SK-N-SH (cell line): ENCODE measurements at regions not wholly inside any gene's neighbourhood (a gene's known extent, or its start where the extent isn't known, plus 50 kb on each side); places are given as distances from the start of the nearest gene placed in this dataset.

Experiments
- CTCF ChIA-PET: fragments of 300-600, 350-600 bp; formaldehyde crosslinking; extraction: SDS; loops from one replicate; lab custom pipeline; 2021; lab: Yijun Ruan, JAX
- POLR2A ChIA-PET: fragments of 350-600 bp; sonication (Branson Sonifier 250); formaldehyde crosslinking; extraction: SDS; loops from one replicate; lab custom pipeline; 2020; ENCODE audit warnings: antibody characterized with exemption, inconsistent platforms; lab: Yijun Ruan, JAX
- DNase-seq: peaks from one replicate; pipeline ENCODE4 v3.0.0; 2012
- H2AFZ ChIP-seq: fragments of 200-600 bp; sonication (generic); 2 replicates; pipeline ENCODE4 v1.8.1; 2016; ENCODE audit warnings: antibody characterized with exemption, mild to moderate bottlenecking, low read depth
- H3F3A ChIP-seq: fragments of 200-600 bp; sonication (generic); replicated peaks from 2 replicates; pipeline ENCODE3; 2016; ENCODE audit warnings: antibody characterized with exemption, mild to moderate bottlenecking; ENCODE audit not compliant: insufficient read depth
- H3K27ac ChIP-seq, 2 experiments: fragments of 200-500 bp in 1 of 2; fragments of 200-600 bp in 1 of 2; sonication (Bioruptor generic) in 1 of 2; sonication (generic), shearing (Covaris generic) in 1 of 2; 2 replicates each; pipeline versions ENCODE4 v1.5.1 to v1.6.1; 2014 to 2016; ENCODE audit warnings: low read depth in 2 of 2, inconsistent platforms in 1 of 2, low read length in 1 of 2, mild to moderate bottlenecking in 1 of 2, mixed read lengths in 1 of 2
- H3K27me3 ChIP-seq: fragments of 200-600 bp; sonication (generic), shearing (Covaris generic); 2 replicates; pipeline ENCODE4 v1.6.1; 2016; ENCODE audit warnings: mixed run types; ENCODE audit not compliant: insufficient read depth
- H3K36me3 ChIP-seq, 2 experiments: fragments of 200-500 bp in 1 of 2; fragments of 200-600 bp in 1 of 2; sonication (Bioruptor generic) in 1 of 2; sonication (generic) in 1 of 2; replicated peaks in 1 of 2; 2 replicates each; pipeline versions ENCODE3 to v1.5.1; 2014 to 2016; ENCODE audit warnings: low read length in 1 of 2, mild to moderate bottlenecking in 1 of 2; ENCODE audit not compliant: insufficient read depth in 2 of 2, control insufficient read depth in 1 of 2
- H3K4me1 ChIP-seq, 2 experiments: fragments of 200-500 bp in 1 of 2; fragments of 200-600 bp in 1 of 2; sonication (Bioruptor generic) in 1 of 2; sonication (generic), shearing (Covaris generic) in 1 of 2; 2 replicates each; pipeline versions ENCODE4 v1.5.1 to v1.6.1; 2014 to 2016; ENCODE audit warnings: low read depth in 1 of 2, low read length in 1 of 2, mixed run types in 1 of 2; ENCODE audit not compliant: insufficient read depth in 2 of 2, control insufficient read depth in 1 of 2
- H3K4me2 ChIP-seq: fragments of 200-600 bp; sonication (generic), shearing (Covaris generic); 2 replicates; pipeline ENCODE4 v1.6.1; 2017; ENCODE audit warnings: mixed run types
- H3K4me3 ChIP-seq, 2 experiments: fragments of 200-500 bp in 1 of 2; fragments of 200-600 bp in 1 of 2; sonication (Bioruptor generic) in 1 of 2; sonication (generic), shearing (Covaris generic) in 1 of 2; 2 replicates each; pipeline versions ENCODE4 v1.5.1 to v1.8.1; 2014 to 2016; ENCODE audit warnings: low read depth in 2 of 2, inconsistent platforms in 1 of 2, low read length in 1 of 2, mild to moderate bottlenecking in 1 of 2, mixed read lengths in 1 of 2, moderate library complexity in 1 of 2
- H3K79me2 ChIP-seq: fragments of 200-600 bp; sonication (generic); 2 replicates; pipeline ENCODE4 v1.8.1; 2017; ENCODE audit warnings: mild to moderate bottlenecking; ENCODE audit not compliant: insufficient read depth
- H3K9ac ChIP-seq: fragments of 200-600 bp; sonication (generic); 2 replicates; pipeline ENCODE4 v1.6.1; 2017; ENCODE audit warnings: mixed run types
- H3K9me2 ChIP-seq: fragments of 200-600 bp; sonication (generic); 2 replicates; pipeline ENCODE4 v1.6.1; 2017; ENCODE audit warnings: mixed run types
- H3K9me3 ChIP-seq: fragments of 200-600 bp; sonication (generic); 2 replicates; pipeline ENCODE4 v1.6.1; 2017; ENCODE audit warnings: mixed run types, mild to moderate bottlenecking, moderate library complexity
- H4K20me1 ChIP-seq: fragments of 200-600 bp; sonication (generic); 2 replicates; pipeline ENCODE4 v1.6.1; 2017; ENCODE audit warnings: mild to moderate bottlenecking, mixed run types; ENCODE audit not compliant: insufficient read depth
- FOSL2 ChIP-seq: IDR thresholded peaks from 2 replicates; pipeline ENCODE4 v1.4.0; 2012; ENCODE audit warnings: low read depth, mild to moderate bottlenecking, moderate library complexity, borderline replicate concordance
- FOXM1 ChIP-seq: IDR thresholded peaks from 2 replicates; pipeline ENCODE4 v1.4.0; 2012; ENCODE audit warnings: low read depth, mild to moderate bottlenecking
- GABPA ChIP-seq: IDR thresholded peaks from 2 replicates; pipeline ENCODE4 v1.4.0; 2012; ENCODE audit warnings: low read depth, mild to moderate bottlenecking
- MAX ChIP-seq: IDR thresholded peaks from 2 replicates; pipeline ENCODE4 v1.4.0; 2012; ENCODE audit warnings: low read depth
- MEF2A ChIP-seq: IDR thresholded peaks from 2 replicates; pipeline ENCODE4 v1.4.0; 2012; ENCODE audit warnings: low read depth, borderline replicate concordance
- MXI1 ChIP-seq: IDR thresholded peaks from 2 replicates; pipeline ENCODE4 v1.6.1; 2012; ENCODE audit warnings: mild to moderate bottlenecking, low read depth, low read length, improper control_type of control experiment
- NFIC ChIP-seq: IDR thresholded peaks from 2 replicates; pipeline ENCODE4 v1.4.0; 2012; ENCODE audit warnings: borderline replicate concordance
- PBX3 ChIP-seq: IDR thresholded peaks from 2 replicates; pipeline ENCODE4; 2012
- RAD21 ChIP-seq: IDR thresholded peaks from 2 replicates; pipeline ENCODE4 v1.6.1; 2012; ENCODE audit warnings: mild to moderate bottlenecking, low read length
- RCOR1 ChIP-seq: fragments of 150-350 bp; IDR thresholded peaks from 2 replicates; pipeline ENCODE4 v1.6.1; 2017; ENCODE audit warnings: antibody characterized with exemption, low read length
- REST ChIP-seq: IDR thresholded peaks from 2 replicates; pipeline ENCODE4 v1.6.1; 2012; ENCODE audit warnings: mild to moderate bottlenecking, low read depth, low read length, moderate library complexity
- SMC3 ChIP-seq: IDR thresholded peaks from 2 replicates; pipeline ENCODE4 v1.6.1; 2012; ENCODE audit warnings: low read depth, low read length, improper control_type of control experiment
- TAF1 ChIP-seq: IDR thresholded peaks from 2 replicates; pipeline ENCODE4 v1.6.1; 2012; ENCODE audit warnings: low read depth, mild to moderate bottlenecking, low read length, moderate library complexity, borderline replicate concordance
- TEAD4 ChIP-seq: IDR thresholded peaks from 2 replicates; pipeline ENCODE4 v1.4.0; 2012; ENCODE audit warnings: mild to moderate bottlenecking, borderline replicate concordance; ENCODE audit not compliant: insufficient read depth
- USF1 ChIP-seq: IDR thresholded peaks from 2 replicates; pipeline ENCODE4 v1.4.0; 2012; ENCODE audit warnings: low read depth, borderline replicate concordance
- USF2 ChIP-seq: fragments of 150-350 bp; IDR thresholded peaks from 2 replicates; pipeline ENCODE4 v1.6.1; 2017; ENCODE audit warnings: antibody characterized with exemption, low read length, low read depth, borderline replicate concordance
- ZBTB33 ChIP-seq: IDR thresholded peaks from 2 replicates; pipeline ENCODE4 v1.4.0; 2012; ENCODE audit warnings: low read depth, borderline replicate concordance
- whole genome bisulfite sequencing: methylation state at CpG from one replicate; pipeline ENCODE4 v1.1.6; 2017; ENCODE audit warnings: low lambda C conversion rate; 5-methylcytosine and 5-hydroxymethylcytosine counted together

GRCh38 chr7:115494529-115495147, 535.9 kb downstream of the TFEC start:
- ChIA-PET CTCF (interaction anchor here (1.3 kb wide), 1 partner anchor 13 kb away, joined by 4 read pairs; no protein-coding TSS in a partner anchor), POLR2A (no interaction called here)
- no peak overlapping the region for H3K4me2 ChIP-seq
- WGBS = 4% methylated on average over 5 of the region's 5 CpGs
- H4K20me1 ChIP-seq = no peaks in the 10 kb centered on the region
- TF ChIP-seq TAF1 (no peak), PBX3 (no peak), FOXM1 (no peak), NFIC (no peak), GABPA (no peak), FOSL2 (no peak), MXI1 (no peak), USF1 (no peak), USF2 (no peak), RCOR1 (no peak), MEF2A (no peak), TEAD4 (no peak), RAD21 (no peak), ZBTB33 (no peak), MAX (no peak), REST (no peak), SMC3 (no peak)
- no peak overlapping the region for H3K27ac ChIP-seq
- no peak overlapping the region for H2AFZ ChIP-seq
- no peaks in the 10 kb centered on the region for H3K36me3 ChIP-seq
- H3K9ac ChIP-seq = no peak overlapping the region
- H3K9me2 ChIP-seq = 0 out of 2 replicates have a peak, but pooled peaks cover 3% of the 10 kb centered on the region
- H3K9me3 ChIP-seq = no peaks in the 10 kb centered on the region
- no peaks in the 10 kb centered on the region for H3K4me1 ChIP-seq
- no peak for DNase-seq
- H3K79me2 ChIP-seq = no peaks in the 10 kb centered on the region
- no peaks in the 10 kb centered on the region for H3K27me3 ChIP-seq
- H3F3A ChIP-seq = no peaks in the 10 kb centered on the region
- H3K4me3 ChIP-seq = no peak overlapping the region
